Liver (tissue), 8 donors: ENCODE measurements at regions not wholly inside any gene's neighbourhood (a gene's known extent, or its start where the extent isn't known, plus 50 kb on each side); places are given as distances from the start of the nearest gene placed in this dataset.

Experiments
- DNase-seq: peaks from one replicate; pipeline ENCODE4 v3.0.0-alpha.2; 2017; ENCODE audit warnings: low spot score
- H3K27ac ChIP-seq, 2 donors: one replicate each; pipeline ENCODE4 v1.7.0; 2013; ENCODE audit warnings: inconsistent platforms in 2 of 2, low read length in 2 of 2, control low read depth in 1 of 2, low read depth in 1 of 2, mild to moderate bottlenecking in 1 of 2
- H3K27me3 ChIP-seq, 4 donors: one replicate each; pipeline versions ENCODE4 v1.6.1 to v1.7.0; 2013; ENCODE audit warnings: low read length in 3 of 4, inconsistent platforms in 1 of 4, mild to moderate bottlenecking in 1 of 4, moderate library complexity in 1 of 4; ENCODE audit not compliant: control insufficient read depth in 4 of 4, insufficient read depth in 4 of 4
- H3K36me3 ChIP-seq, 4 donors: one replicate each; pipeline versions ENCODE4 v1.6.1 to v1.7.0; 2013; ENCODE audit warnings: low read length in 3 of 4, mild to moderate bottlenecking in 3 of 4, low read depth in 1 of 4, moderate library complexity in 1 of 4; ENCODE audit not compliant: control insufficient read depth in 4 of 4, insufficient read depth in 3 of 4
- H3K4me1 ChIP-seq, 4 donors: one replicate each; pipeline versions ENCODE4 v1.6.1 to v1.7.0; 2013; ENCODE audit warnings: low read length in 3 of 4, mild to moderate bottlenecking in 3 of 4, moderate library complexity in 1 of 4; ENCODE audit not compliant: control insufficient read depth in 4 of 4, insufficient read depth in 4 of 4
- H3K4me3 ChIP-seq, 3 donors: one replicate each; pipeline versions ENCODE4 v1.6.1 to v1.7.0; 2013; ENCODE audit warnings: low read length in 3 of 3, control low read depth in 1 of 3, low read depth in 1 of 3, mild to moderate bottlenecking in 1 of 3
- H3K9ac ChIP-seq, 2 donors: one replicate each; pipeline ENCODE4 v1.7.0; 2013; ENCODE audit warnings: low read length in 2 of 2, mild to moderate bottlenecking in 2 of 2, moderate library complexity in 2 of 2, control low read depth in 1 of 2, low read depth in 1 of 2
- H3K9me3 ChIP-seq, 4 donors: one replicate each; pipeline versions ENCODE4 v1.6.1 to v1.7.0; 2013; ENCODE audit warnings: low read length in 3 of 4; ENCODE audit not compliant: control insufficient read depth in 4 of 4
- EGR1 ChIP-seq, 2 donors: IDR thresholded peaks; 2 replicates each; pipeline ENCODE4 v1.6.1; 2016 to 2018; ENCODE audit warnings: antibody characterized with exemption in 2 of 2, low read depth in 2 of 2
- FOXA1 ChIP-seq: IDR thresholded peaks from 2 replicates; pipeline ENCODE4 v1.6.1; 2016; ENCODE audit warnings: antibody characterized with exemption
- FOXA2 ChIP-seq: IDR thresholded peaks from 2 replicates; pipeline ENCODE4 v1.6.1; 2016; ENCODE audit warnings: antibody characterized with exemption
- GABPA ChIP-seq, 2 donors: IDR thresholded peaks in 1 of 2; conservative IDR thresholded peaks in 1 of 2; 2 replicates each; pipeline ENCODE4 v1.6.1; 2016; ENCODE audit warnings: antibody characterized with exemption in 2 of 2, mild to moderate bottlenecking in 1 of 2, moderate library complexity in 1 of 2
- HNF4A ChIP-seq, 2 donors: conservative IDR thresholded peaks; 2 replicates each; pipeline ENCODE4 v1.6.1; 2016; ENCODE audit warnings: antibody characterized with exemption in 2 of 2, mild to moderate bottlenecking in 2 of 2
- HNF4G ChIP-seq: IDR thresholded peaks from 2 replicates; pipeline ENCODE4 v1.6.1; 2016; ENCODE audit warnings: antibody characterized with exemption
- JUND ChIP-seq, 2 donors: IDR thresholded peaks; 2 replicates each; pipeline ENCODE4 v1.6.1; 2016; ENCODE audit warnings: antibody characterized with exemption in 2 of 2
- NR2F2 ChIP-seq: IDR thresholded peaks from 2 replicates; pipeline ENCODE4 v1.6.1; 2016; ENCODE audit warnings: antibody characterized with exemption
- RAD21 ChIP-seq, 2 donors: IDR thresholded peaks; 2 replicates each; pipeline ENCODE4 v1.6.1; 2016; ENCODE audit warnings: antibody characterized with exemption in 2 of 2, mild to moderate bottlenecking in 2 of 2
- RXRA ChIP-seq, 2 donors: IDR thresholded peaks; 2 replicates each; pipeline ENCODE4 v1.6.1; 2017 to 2018; ENCODE audit warnings: antibody characterized with exemption in 2 of 2, mild to moderate bottlenecking in 1 of 2
- SP1 ChIP-seq: IDR thresholded peaks from 2 replicates; pipeline ENCODE4 v1.6.1; 2018; ENCODE audit warnings: antibody characterized with exemption, mild to moderate bottlenecking
- TAF1 ChIP-seq: conservative IDR thresholded peaks from 2 replicates; pipeline ENCODE4 v1.6.1; 2016; ENCODE audit warnings: antibody characterized with exemption, mild to moderate bottlenecking
- YY1 ChIP-seq: IDR thresholded peaks from 2 replicates; pipeline ENCODE4 v1.6.1; 2016; ENCODE audit warnings: antibody characterized with exemption, mild to moderate bottlenecking
- WGBS: extraction: QIAGEN DNeasy Blood & Tissue Kit; methylation state at CpG from one replicate; pipeline ENCODE4 v1.1.7; 2013; 5-methylcytosine and 5-hydroxymethylcytosine counted together
- TF ChIP-seq, protein P1 (sequence below): fragments of 150-350 bp; IDR thresholded peaks from 2 replicates; pipeline ENCODE4 v1.5.1; 2017; ENCODE audit warnings: improper control_type of control experiment, low read depth, low read length; ENCODE audit not compliant: missing input control
- TF ChIP-seq, protein P2 (sequence below): IDR thresholded peaks from 2 replicates; pipeline ENCODE4 v1.6.1; 2016; ENCODE audit warnings: antibody characterized with exemption
- TF ChIP-seq, protein P3 (sequence below): IDR thresholded peaks from 2 replicates; pipeline ENCODE4 v1.6.1; 2016; ENCODE audit warnings: antibody characterized with exemption, mild to moderate bottlenecking
- TF ChIP-seq, protein P4 (sequence below): IDR thresholded peaks from 2 replicates; pipeline ENCODE4 v1.6.1; 2016; ENCODE audit warnings: antibody characterized with exemption
- TF ChIP-seq, protein P5 (sequence below): IDR thresholded peaks from 2 replicates; pipeline ENCODE4 v1.6.1; 2016; ENCODE audit warnings: antibody characterized with exemption
- donor health status: healthy.
- donor health status: healthy.
- donor health status: healthy.
- donor health status: healthy.
- donor health status: healthy.

DNA sequence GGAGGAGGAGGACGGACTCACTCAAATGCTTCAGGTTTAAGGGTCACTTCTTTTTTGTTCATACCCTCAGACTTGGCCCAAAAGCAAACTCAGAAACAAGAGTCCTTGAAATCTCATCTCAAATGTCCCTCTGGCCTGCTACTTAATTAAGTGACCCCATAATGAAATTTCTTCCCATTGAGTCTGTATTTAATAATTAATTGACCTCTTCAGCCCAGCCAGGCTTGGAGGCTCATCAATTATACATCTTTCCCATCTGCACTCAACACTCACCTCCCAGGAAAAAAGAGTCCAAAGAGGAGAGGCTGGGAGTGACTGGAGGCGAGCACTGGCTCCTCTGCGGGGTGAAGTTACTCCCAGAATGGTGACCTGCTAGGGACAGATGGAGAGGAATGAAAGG lies 90.5 kb upstream of the EYA2 start:
- WGBS, result 91% methylated on average over 3 of the region's 3 CpGs
- no peak for TF ChIP-seq FOXA1
- TF ChIP-seq HNF4G, result no peak
- TF ChIP-seq, protein P1, sequence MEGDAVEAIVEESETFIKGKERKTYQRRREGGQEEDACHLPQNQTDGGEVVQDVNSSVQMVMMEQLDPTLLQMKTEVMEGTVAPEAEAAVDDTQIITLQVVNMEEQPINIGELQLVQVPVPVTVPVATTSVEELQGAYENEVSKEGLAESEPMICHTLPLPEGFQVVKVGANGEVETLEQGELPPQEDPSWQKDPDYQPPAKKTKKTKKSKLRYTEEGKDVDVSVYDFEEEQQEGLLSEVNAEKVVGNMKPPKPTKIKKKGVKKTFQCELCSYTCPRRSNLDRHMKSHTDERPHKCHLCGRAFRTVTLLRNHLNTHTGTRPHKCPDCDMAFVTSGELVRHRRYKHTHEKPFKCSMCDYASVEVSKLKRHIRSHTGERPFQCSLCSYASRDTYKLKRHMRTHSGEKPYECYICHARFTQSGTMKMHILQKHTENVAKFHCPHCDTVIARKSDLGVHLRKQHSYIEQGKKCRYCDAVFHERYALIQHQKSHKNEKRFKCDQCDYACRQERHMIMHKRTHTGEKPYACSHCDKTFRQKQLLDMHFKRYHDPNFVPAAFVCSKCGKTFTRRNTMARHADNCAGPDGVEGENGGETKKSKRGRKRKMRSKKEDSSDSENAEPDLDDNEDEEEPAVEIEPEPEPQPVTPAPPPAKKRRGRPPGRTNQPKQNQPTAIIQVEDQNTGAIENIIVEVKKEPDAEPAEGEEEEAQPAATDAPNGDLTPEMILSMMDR, result no peak
- no peak for TF ChIP-seq RXRA (IDR thresholded peaks at IDR 0.05)
- TF ChIP-seq, protein P2, sequence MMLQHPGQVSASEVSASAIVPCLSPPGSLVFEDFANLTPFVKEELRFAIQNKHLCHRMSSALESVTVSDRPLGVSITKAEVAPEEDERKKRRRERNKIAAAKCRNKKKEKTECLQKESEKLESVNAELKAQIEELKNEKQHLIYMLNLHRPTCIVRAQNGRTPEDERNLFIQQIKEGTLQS, result no peak
- TF ChIP-seq, protein P3, sequence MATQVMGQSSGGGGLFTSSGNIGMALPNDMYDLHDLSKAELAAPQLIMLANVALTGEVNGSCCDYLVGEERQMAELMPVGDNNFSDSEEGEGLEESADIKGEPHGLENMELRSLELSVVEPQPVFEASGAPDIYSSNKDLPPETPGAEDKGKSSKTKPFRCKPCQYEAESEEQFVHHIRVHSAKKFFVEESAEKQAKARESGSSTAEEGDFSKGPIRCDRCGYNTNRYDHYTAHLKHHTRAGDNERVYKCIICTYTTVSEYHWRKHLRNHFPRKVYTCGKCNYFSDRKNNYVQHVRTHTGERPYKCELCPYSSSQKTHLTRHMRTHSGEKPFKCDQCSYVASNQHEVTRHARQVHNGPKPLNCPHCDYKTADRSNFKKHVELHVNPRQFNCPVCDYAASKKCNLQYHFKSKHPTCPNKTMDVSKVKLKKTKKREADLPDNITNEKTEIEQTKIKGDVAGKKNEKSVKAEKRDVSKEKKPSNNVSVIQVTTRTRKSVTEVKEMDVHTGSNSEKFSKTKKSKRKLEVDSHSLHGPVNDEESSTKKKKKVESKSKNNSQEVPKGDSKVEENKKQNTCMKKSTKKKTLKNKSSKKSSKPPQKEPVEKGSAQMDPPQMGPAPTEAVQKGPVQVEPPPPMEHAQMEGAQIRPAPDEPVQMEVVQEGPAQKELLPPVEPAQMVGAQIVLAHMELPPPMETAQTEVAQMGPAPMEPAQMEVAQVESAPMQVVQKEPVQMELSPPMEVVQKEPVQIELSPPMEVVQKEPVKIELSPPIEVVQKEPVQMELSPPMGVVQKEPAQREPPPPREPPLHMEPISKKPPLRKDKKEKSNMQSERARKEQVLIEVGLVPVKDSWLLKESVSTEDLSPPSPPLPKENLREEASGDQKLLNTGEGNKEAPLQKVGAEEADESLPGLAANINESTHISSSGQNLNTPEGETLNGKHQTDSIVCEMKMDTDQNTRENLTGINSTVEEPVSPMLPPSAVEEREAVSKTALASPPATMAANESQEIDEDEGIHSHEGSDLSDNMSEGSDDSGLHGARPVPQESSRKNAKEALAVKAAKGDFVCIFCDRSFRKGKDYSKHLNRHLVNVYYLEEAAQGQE, result no peak
- TF ChIP-seq, protein P4, sequence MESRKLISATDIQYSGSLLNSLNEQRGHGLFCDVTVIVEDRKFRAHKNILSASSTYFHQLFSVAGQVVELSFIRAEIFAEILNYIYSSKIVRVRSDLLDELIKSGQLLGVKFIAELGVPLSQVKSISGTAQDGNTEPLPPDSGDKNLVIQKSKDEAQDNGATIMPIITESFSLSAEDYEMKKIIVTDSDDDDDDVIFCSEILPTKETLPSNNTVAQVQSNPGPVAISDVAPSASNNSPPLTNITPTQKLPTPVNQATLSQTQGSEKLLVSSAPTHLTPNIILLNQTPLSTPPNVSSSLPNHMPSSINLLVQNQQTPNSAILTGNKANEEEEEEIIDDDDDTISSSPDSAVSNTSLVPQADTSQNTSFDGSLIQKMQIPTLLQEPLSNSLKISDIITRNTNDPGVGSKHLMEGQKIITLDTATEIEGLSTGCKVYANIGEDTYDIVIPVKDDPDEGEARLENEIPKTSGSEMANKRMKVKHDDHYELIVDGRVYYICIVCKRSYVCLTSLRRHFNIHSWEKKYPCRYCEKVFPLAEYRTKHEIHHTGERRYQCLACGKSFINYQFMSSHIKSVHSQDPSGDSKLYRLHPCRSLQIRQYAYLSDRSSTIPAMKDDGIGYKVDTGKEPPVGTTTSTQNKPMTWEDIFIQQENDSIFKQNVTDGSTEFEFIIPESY, result no peak
- TF ChIP-seq HNF4A (conservative IDR thresholded peaks at IDR 0.05), result no peak
- TF ChIP-seq, protein P5, sequence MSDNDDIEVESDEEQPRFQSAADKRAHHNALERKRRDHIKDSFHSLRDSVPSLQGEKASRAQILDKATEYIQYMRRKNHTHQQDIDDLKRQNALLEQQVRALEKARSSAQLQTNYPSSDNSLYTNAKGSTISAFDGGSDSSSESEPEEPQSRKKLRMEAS, result no peak
- TF ChIP-seq EGR1 (IDR thresholded peaks at IDR 0.05; ENCODE audit: low read depth in 2 of 2), result no peak
- no peak for TF ChIP-seq GABPA (IDR thresholded peaks at IDR 0.05 in 1 of 2, conservative IDR thresholded peaks at IDR 0.05 in 1 of 2)
- TF ChIP-seq FOXA2, result no peak
- TF ChIP-seq NR2F2, result no peak
- TF ChIP-seq JUND (IDR thresholded peaks at IDR 0.05), result no peak
- TF ChIP-seq SP1, result no peak
- no peak for TF ChIP-seq YY1
- no peak for TF ChIP-seq TAF1
- TF ChIP-seq RAD21 (IDR thresholded peaks at IDR 0.05), result no peak
- Histone ChIP-seq H3K4me1 (peaks cover 2 to 30% (median 26%) of the 10 kb centered on the region in 4 donors), H3K4me3 (no peak overlapping the region), H3K9me3 (no peaks in the 10 kb centered on the region), H3K27ac (no peak overlapping the region), H3K9ac (no peak overlapping the region), H3K36me3 (no peaks in the 10 kb centered on the region), H3K27me3 (no peaks in the 10 kb centered on the region)
- DNase-seq, result no peak

DNA sequence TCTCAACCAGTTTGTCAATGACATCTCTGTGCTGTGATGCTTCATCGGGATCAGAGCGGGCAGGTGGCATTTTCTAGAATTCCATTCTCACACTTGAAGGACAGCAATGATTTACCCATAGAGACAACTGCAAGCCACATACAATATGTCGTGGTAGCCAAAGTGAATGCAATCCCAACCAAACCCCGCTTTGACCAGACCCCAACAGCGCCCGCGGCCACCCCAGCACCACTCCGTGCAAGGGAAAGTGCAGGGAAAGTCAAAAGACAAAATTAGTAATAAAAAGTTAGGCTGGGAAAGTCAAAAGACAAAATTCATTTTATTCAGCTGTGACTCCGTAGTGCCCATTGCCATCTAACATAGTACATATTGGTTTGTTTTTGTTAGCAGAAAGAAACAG lies 88.8 kb upstream of the EYA2 start:
- Histone ChIP-seq H3K9me3 (no peaks in the 10 kb centered on the region), H3K36me3 (no peaks in the 10 kb centered on the region), H3K4me3 (no peak overlapping the region), H3K9ac (no peak overlapping the region), H3K27ac (no peak overlapping the region), H3K4me1 (peaks cover 2 to 44% (median 38%) of the 10 kb centered on the region in 4 donors), H3K27me3 (no peaks in the 10 kb centered on the region)
- TF ChIP-seq, protein P3, result no peak
- 98% methylated on average over 9 of the region's 9 CpGs for WGBS
- DNase-seq, result no peak
